Neural progenitor cell (in vitro differentiated cells): ENCODE measurements at regions not wholly inside any gene's neighbourhood (a gene's known extent, or its start where the extent isn't known, plus 50 kb on each side); places are given as distances from the start of the nearest gene placed in this dataset.

Source experiments
- DNase-seq: peaks from one replicate; pipeline ENCODE4 v3.0.0-alpha.2; 2016; ENCODE audit warnings: low spot score
- H2AFZ ChIP-seq: fragments of 200-600 bp; sonication (generic); replicated peaks from 2 replicates; pipeline ENCODE4 v1.6.1; 2016; ENCODE audit warnings: antibody characterized with exemption
- H3F3A ChIP-seq: fragments of 200-600 bp; sonication (generic); 2 replicates; pipeline ENCODE4 v1.6.1; 2016; ENCODE audit warnings: antibody characterized with exemption, low read depth
- H3K27ac ChIP-seq: fragments of 200-600 bp; sonication (generic); 2 replicates; pipeline ENCODE4 v1.5.1; 2016; ENCODE audit warnings: mild to moderate bottlenecking
- H3K27me3 ChIP-seq: fragments of 200-600 bp; sonication (generic); 2 replicates; pipeline ENCODE4 v1.6.1; 2016; ENCODE audit warnings: mild to moderate bottlenecking, moderate library complexity
- H3K36me3 ChIP-seq: fragments of 200-600 bp; sonication (generic); 2 replicates; pipeline ENCODE4 v1.5.1; 2016
- H3K4me1 ChIP-seq: fragments of 200-600 bp; sonication (generic); 2 replicates; pipeline ENCODE4 v1.6.1; 2016; ENCODE audit warnings: mixed run types
- H3K4me2 ChIP-seq: fragments of 200-600 bp; sonication (generic); 2 replicates; pipeline ENCODE4 v1.6.1; 2016
- H3K4me3 ChIP-seq: fragments of 200-600 bp; sonication (generic); 2 replicates; pipeline ENCODE4 v1.5.1; 2016
- H3K79me2 ChIP-seq: fragments of 200-600 bp; sonication (generic); 2 replicates; pipeline ENCODE4 v1.6.1; 2016; ENCODE audit warnings: low read depth
- H3K9ac ChIP-seq: fragments of 200-600 bp; sonication (generic); 2 replicates; pipeline ENCODE4 v1.6.1; 2016
- H3K9me3 ChIP-seq: fragments of 200-600 bp; sonication (generic); 2 replicates; pipeline ENCODE4 v1.5.1; 2016; ENCODE audit warnings: low read depth
- H4K20me1 ChIP-seq: fragments of 200-600 bp; sonication (generic); 2 replicates; pipeline ENCODE4 v1.6.1; 2016; ENCODE audit warnings: low read depth
- H3K27ac Mint-ChIP-seq: 3 replicates; pipeline ENCODE4 v1.8.0; 2021; ENCODE audit warnings: mixed read lengths
- H3K27me3 Mint-ChIP-seq: 2 replicates; pipeline ENCODE4 v1.8.0; 2022; ENCODE audit warnings: low read depth, mild to moderate bottlenecking, inconsistent platforms, moderate library complexity, mixed read lengths; ENCODE audit not compliant: insufficient read depth
- H3K36me3 Mint-ChIP-seq: 3 replicates; pipeline ENCODE4 v1.8.0; 2021; ENCODE audit warnings: mixed read lengths
- H3K4me1 Mint-ChIP-seq: 3 replicates; pipeline ENCODE4 v1.8.0; 2021; ENCODE audit warnings: mixed read lengths
- H3K4me3 Mint-ChIP-seq: 3 replicates; pipeline ENCODE4 v1.8.0; 2021; ENCODE audit warnings: mild to moderate bottlenecking, moderate library complexity, mixed read lengths
- H3K9me3 Mint-ChIP-seq: 3 replicates; pipeline ENCODE4 v1.8.0; 2020; ENCODE audit warnings: mixed read lengths
- CTCF ChIP-seq: fragments of 200-600 bp; sonication (generic); IDR thresholded peaks from 2 replicates; pipeline ENCODE4 v1.5.1; 2017; ENCODE audit warnings: antibody characterized with exemption, mild to moderate bottlenecking
- EZH2 ChIP-seq: fragments of 200-600 bp; sonication (generic); IDR thresholded peaks from 2 replicates; pipeline ENCODE4 v1.6.1; 2017; ENCODE audit warnings: antibody characterized with exemption, mild to moderate bottlenecking, moderate library complexity
- EZH2phosphoT487 ChIP-seq: fragments of 200-600 bp; sonication (generic); IDR thresholded peaks from 2 replicates; pipeline ENCODE4 v1.6.1; 2017; ENCODE audit warnings: antibody characterized with exemption

GRCh38 chr5:83837265-83837907 is 116.7 kb upstream of the HAPLN1 start:
- H2AFZ ChIP-seq, result no peak overlapping the region
- no peak overlapping the region for H3K4me2 ChIP-seq
- H3K27me3 Mint-ChIP-seq, result no peaks in the 10 kb centered on the region
- H3F3A ChIP-seq, result no peaks in the 10 kb centered on the region
- no peaks in the 10 kb centered on the region for H3K4me1 Mint-ChIP-seq
- no peaks in the 10 kb centered on the region for H3K36me3 ChIP-seq
- no peak overlapping the region for H3K27ac Mint-ChIP-seq
- H3K9me3 ChIP-seq, result no peaks in the 10 kb centered on the region
- H3K27me3 ChIP-seq, result no peaks in the 10 kb centered on the region
- H3K4me3 ChIP-seq, result no peak overlapping the region
- no peak overlapping the region for H3K4me3 Mint-ChIP-seq
- no peak overlapping the region for H3K9ac ChIP-seq
- no peak overlapping the region for H3K27ac ChIP-seq
- H3K4me1 ChIP-seq, result no peaks in the 10 kb centered on the region
- H3K79me2 ChIP-seq, result no peaks in the 10 kb centered on the region
- TF ChIP-seq EZH2 (no peak), EZH2phosphoT487 (no peak), CTCF (no peak)
- H3K36me3 Mint-ChIP-seq, result no peaks in the 10 kb centered on the region
- no peaks in the 10 kb centered on the region for H3K9me3 Mint-ChIP-seq
- no peaks in the 10 kb centered on the region for H4K20me1 ChIP-seq
- DNase-seq, result no peak

- no peak overlapping the region for H3K4me3 ChIP-seq
- no peak for DNase-seq
- no peaks in the 10 kb centered on the region for H4K20me1 ChIP-seq
- no peaks in the 10 kb centered on the region for H3K36me3 ChIP-seq
- H3K9me3 ChIP-seq, result no peaks in the 10 kb centered on the region
- no peaks in the 10 kb centered on the region for H3F3A ChIP-seq
- Mint-ChIP-seq H3K36me3 (no peaks in the 10 kb centered on the region), H3K4me3 (no peak overlapping the region), H3K27me3 (no peaks in the 10 kb centered on the region), H3K9me3 (no peaks in the 10 kb centered on the region), H3K27ac (no peak overlapping the region), H3K4me1 (no peaks in the 10 kb centered on the region)
- no peak overlapping the region for H3K4me2 ChIP-seq
- no peak overlapping the region for H2AFZ ChIP-seq
- no peaks in the 10 kb centered on the region for H3K27me3 ChIP-seq
- H3K27ac ChIP-seq, result no peak overlapping the region
- no peak for TF ChIP-seq EZH2
- TF ChIP-seq EZH2phosphoT487, result no peak
- TF ChIP-seq CTCF, result no peak
- no peaks in the 10 kb centered on the region for H3K79me2 ChIP-seq
- no peaks in the 10 kb centered on the region for H3K4me1 ChIP-seq
- no peak overlapping the region for H3K9ac ChIP-seq
Observed at GRCh38 chr5:83834306-83834705, 113.7 kb upstream of the HAPLN1 start.

GRCh38 chr5:83831834-83832233 is 111.2 kb upstream of the HAPLN1 start:
- H4K20me1 ChIP-seq, result no peaks in the 10 kb centered on the region
- no peak overlapping the region for H3K9ac ChIP-seq
- Mint-ChIP-seq H3K36me3 (no peaks in the 10 kb centered on the region), H3K4me1 (no peaks in the 10 kb centered on the region), H3K9me3 (no peaks in the 10 kb centered on the region), H3K4me3 (no peak overlapping the region), H3K27ac (no peak overlapping the region), H3K27me3 (no peaks in the 10 kb centered on the region)
- no peak for TF ChIP-seq CTCF
- no peak for TF ChIP-seq EZH2
- TF ChIP-seq EZH2phosphoT487, result no peak
- H3K27ac ChIP-seq, result no peak overlapping the region
- H3F3A ChIP-seq, result no peaks in the 10 kb centered on the region
- no peaks in the 10 kb centered on the region for H3K36me3 ChIP-seq
- no peaks in the 10 kb centered on the region for H3K9me3 ChIP-seq
- no peaks in the 10 kb centered on the region for H3K27me3 ChIP-seq
- no peaks in the 10 kb centered on the region for H3K4me1 ChIP-seq
- H3K4me3 ChIP-seq, result no peak overlapping the region
- no peak overlapping the region for H3K4me2 ChIP-seq
- no peak overlapping the region for H2AFZ ChIP-seq
- no peak for DNase-seq
- no peaks in the 10 kb centered on the region for H3K79me2 ChIP-seq
